Endothelial cell of umbilical vein (primary cell): ENCODE measurements at regions not wholly inside any gene's neighbourhood (a gene's known extent, or its start where the extent isn't known, plus 50 kb on each side); places are given as distances from the start of the nearest gene placed in this dataset.

ENCODE experiments used
- BruUV-seq: library from RNA; stranded (reverse); fragments of 400-500 nt; replicated peaks from 2 replicates; lab custom pipeline; 2021; lab: Mats Ljungman, UMichigan
- CTCF ChIA-PET: fragments of 300-600, 350-600 bp; sonication (Branson Sonifier 250); formaldehyde crosslinking; loops from one replicate; lab custom pipeline; 2021; ENCODE audit warnings: antibody characterized with exemption, inconsistent platforms; lab: Charles Lee
- POLR2A ChIA-PET: fragments of 300-600, 350-600 bp; sonication (Branson Sonifier 250); formaldehyde crosslinking; loops from one replicate; lab custom pipeline; 2021; ENCODE audit warnings: antibody characterized with exemption, inconsistent platforms; lab: Charles Lee
- DNase-seq: peaks from one replicate; pipeline ENCODE4 v3.0.0-alpha.2; 2011; ENCODE audit warnings: low read depth, low spot score
- FAIRE-seq: peaks from 2 replicates; lab custom pipeline; 2011; peaks lifted over from hg19 to GRCh38; lab: Jason Lieb, UNC
- H2AFZ ChIP-seq: 2 replicates; pipeline ENCODE4 v1.6.0; 2012; ENCODE audit warnings: low read depth, low read length, control low read depth, inconsistent platforms
- H3K27ac ChIP-seq: 2 replicates; pipeline ENCODE4 v1.5.1; 2011; ENCODE audit warnings: low read depth, mild to moderate bottlenecking, control low read depth, low read length, moderate library complexity; ENCODE audit not compliant: insufficient read depth
- H3K27me3 ChIP-seq, 2 experiments: 2 replicates each; pipeline versions ENCODE4 v1.6.0 to v1.6.1; 2011; ENCODE audit warnings: low read length in 2 of 2, mixed read lengths in 1 of 2; ENCODE audit not compliant: control insufficient read depth in 2 of 2, insufficient read depth in 2 of 2
- H3K36me3 ChIP-seq, 2 experiments: 2 replicates in 1 of 2; 3 replicates in 1 of 2; pipeline ENCODE4 v1.5.1; 2011; ENCODE audit warnings: low read length in 2 of 2, mild to moderate bottlenecking in 1 of 2, moderate library complexity in 1 of 2; ENCODE audit not compliant: control insufficient read depth in 2 of 2, insufficient read depth in 2 of 2; ENCODE audit errors: extremely low read depth in 1 of 2
- H3K4me1 ChIP-seq: 3 replicates; pipeline ENCODE4 v1.5.1; 2011; ENCODE audit warnings: mild to moderate bottlenecking, low read length; ENCODE audit not compliant: control insufficient read depth, insufficient read depth; ENCODE audit errors: extremely low read depth
- H3K4me2 ChIP-seq: 2 replicates; pipeline ENCODE4 v1.6.1; 2011; ENCODE audit warnings: low read length, control low read depth, mixed read lengths; ENCODE audit not compliant: insufficient read depth
- H3K4me3 ChIP-seq, 3 experiments: fragments of 200-600 bp in 1 of 3; sonication (generic), shearing (Covaris generic) in 1 of 3; replicated peaks in 1 of 3; 2 replicates each; pipeline ENCODE4 v1.5.1; 2011 to 2016; ENCODE audit warnings: control low read depth in 3 of 3, low read length in 3 of 3, mild to moderate bottlenecking in 2 of 3, inconsistent platforms in 1 of 3, low read depth in 1 of 3, moderate library complexity in 1 of 3; ENCODE audit not compliant: insufficient read depth in 1 of 3
- H3K79me2 ChIP-seq: 2 replicates; pipeline ENCODE4 v1.6.0; 2012; ENCODE audit warnings: low read length, inconsistent platforms; ENCODE audit not compliant: control insufficient read depth, insufficient read depth
- H3K9ac ChIP-seq: replicated peaks from 2 replicates; pipeline ENCODE3; 2011; ENCODE audit warnings: low read length, control low read depth; ENCODE audit not compliant: insufficient read depth; ENCODE audit errors: extremely low read depth
- H3K9me1 ChIP-seq: replicated peaks from 3 replicates; pipeline ENCODE4 v1.6.0; 2011; ENCODE audit warnings: mild to moderate bottlenecking, low read length; ENCODE audit not compliant: control insufficient read depth, insufficient read depth; ENCODE audit errors: extremely low read depth
- H3K9me3 ChIP-seq: replicated peaks from 2 replicates; pipeline ENCODE4 v1.5.1; 2012; ENCODE audit warnings: low read length, inconsistent platforms; ENCODE audit not compliant: control insufficient read depth, insufficient read depth
- H4K20me1 ChIP-seq: replicated peaks from 2 replicates; pipeline ENCODE3; 2011; ENCODE audit warnings: mild to moderate bottlenecking, low read length; ENCODE audit not compliant: control insufficient read depth, insufficient read depth; ENCODE audit errors: extremely low read depth
- EZH2 ChIP-seq: IDR thresholded peaks from 2 replicates; pipeline ENCODE4 v1.6.1; 2012; ENCODE audit warnings: borderline replicate concordance, low read depth, mild to moderate bottlenecking, moderate library complexity, low read length, inconsistent platforms; ENCODE audit not compliant: severe bottlenecking
- FOS ChIP-seq: IDR thresholded peaks from 2 replicates; pipeline ENCODE4 v1.6.1; 2011; ENCODE audit warnings: mild to moderate bottlenecking, low read length, moderate library complexity, borderline replicate concordance; ENCODE audit not compliant: insufficient read depth
- GATA2 ChIP-seq: IDR thresholded peaks from 2 replicates; pipeline ENCODE4 v1.7.0; 2011; ENCODE audit warnings: low read depth, mild to moderate bottlenecking, moderate library complexity, mixed read lengths, low read length; ENCODE audit not compliant: insufficient read length, insufficient read depth
- MYC ChIP-seq: IDR thresholded peaks from one replicate; pipeline ENCODE4 v1.6.1; 2011; ENCODE audit warnings: mild to moderate bottlenecking, low read depth, low read length
- POLR2A ChIP-seq: IDR thresholded peaks from 2 replicates; pipeline ENCODE4 v1.6.1; 2012; ENCODE audit warnings: low read depth, mild to moderate bottlenecking, control low read depth, low read length
- POLR2AphosphoS5 ChIP-seq: IDR thresholded peaks from 2 replicates; pipeline ENCODE4 v1.6.1; 2012; ENCODE audit warnings: low read depth, mild to moderate bottlenecking, control low read depth, low read length, moderate library complexity; ENCODE audit not compliant: insufficient read depth
- dilution Hi-C: fragments of 300-500 bp; cut with MboI; formaldehyde crosslinking; loops from one replicate; pipeline ENCODE4 v1.15.0; 2019; ENCODE audit warnings: low sequenced_read_pairs; ENCODE audit not compliant: extremely low pct_ligation_motif_present
- intact Hi-C: fragments of 100-400 bp; cut with micrococcal nuclease; formaldehyde crosslinking; loops from one replicate; pipeline ENCODE4 v1.10.0; 2022
- TF ChIP-seq, protein P1 (sequence below), 2 donors: IDR thresholded peaks; 1 replicate in 1 of 2; 2 replicates in 1 of 2; pipeline ENCODE4 v1.5.1; 2011; ENCODE audit warnings: low read length in 2 of 2, mild to moderate bottlenecking in 2 of 2, moderate library complexity in 2 of 2, control low read depth in 1 of 2, inconsistent platforms in 1 of 2, low read depth in 1 of 2; ENCODE audit not compliant: insufficient read depth in 1 of 2; ENCODE audit errors: extremely low read depth in 1 of 2
- TF ChIP-seq, protein P2 (sequence below): IDR thresholded peaks from 2 replicates; pipeline ENCODE4 v1.6.1; 2011; ENCODE audit not compliant: insufficient read depth, insufficient read length

DNA sequence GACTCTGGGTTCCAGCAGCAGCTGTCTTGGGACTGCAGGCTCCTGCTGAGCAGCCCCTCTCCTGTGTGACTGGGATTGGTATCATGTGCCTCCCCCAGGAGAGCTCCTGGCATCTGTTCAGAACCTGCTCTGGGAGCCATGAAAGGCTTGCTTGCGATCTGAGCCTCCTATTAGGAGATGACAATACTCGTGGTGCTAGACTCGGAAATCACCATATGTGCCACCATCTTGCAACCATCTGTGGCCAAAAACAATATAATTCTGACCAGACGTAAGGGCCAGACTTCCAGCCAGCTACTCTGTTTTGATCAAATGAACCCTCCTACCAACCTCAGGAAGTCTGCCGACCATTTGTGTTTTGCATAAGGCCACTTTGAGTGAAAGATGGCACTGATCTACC, 484.7 kb downstream of the IRS2 start:
- TF ChIP-seq POLR2A (no peak), EZH2 (no peak), GATA2 (no peak), MYC (no peak), POLR2AphosphoS5 (no peak), FOS (no peak)
- TF ChIP-seq, protein P1, sequence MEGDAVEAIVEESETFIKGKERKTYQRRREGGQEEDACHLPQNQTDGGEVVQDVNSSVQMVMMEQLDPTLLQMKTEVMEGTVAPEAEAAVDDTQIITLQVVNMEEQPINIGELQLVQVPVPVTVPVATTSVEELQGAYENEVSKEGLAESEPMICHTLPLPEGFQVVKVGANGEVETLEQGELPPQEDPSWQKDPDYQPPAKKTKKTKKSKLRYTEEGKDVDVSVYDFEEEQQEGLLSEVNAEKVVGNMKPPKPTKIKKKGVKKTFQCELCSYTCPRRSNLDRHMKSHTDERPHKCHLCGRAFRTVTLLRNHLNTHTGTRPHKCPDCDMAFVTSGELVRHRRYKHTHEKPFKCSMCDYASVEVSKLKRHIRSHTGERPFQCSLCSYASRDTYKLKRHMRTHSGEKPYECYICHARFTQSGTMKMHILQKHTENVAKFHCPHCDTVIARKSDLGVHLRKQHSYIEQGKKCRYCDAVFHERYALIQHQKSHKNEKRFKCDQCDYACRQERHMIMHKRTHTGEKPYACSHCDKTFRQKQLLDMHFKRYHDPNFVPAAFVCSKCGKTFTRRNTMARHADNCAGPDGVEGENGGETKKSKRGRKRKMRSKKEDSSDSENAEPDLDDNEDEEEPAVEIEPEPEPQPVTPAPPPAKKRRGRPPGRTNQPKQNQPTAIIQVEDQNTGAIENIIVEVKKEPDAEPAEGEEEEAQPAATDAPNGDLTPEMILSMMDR (IDR thresholded peaks at IDR 0.05; ENCODE audit: extremely low read depth in 1 of 2, insufficient read depth in 1 of 2, low read depth in 1 of 2, low read length in 2 of 2) = no peak
- TF ChIP-seq, protein P2, sequence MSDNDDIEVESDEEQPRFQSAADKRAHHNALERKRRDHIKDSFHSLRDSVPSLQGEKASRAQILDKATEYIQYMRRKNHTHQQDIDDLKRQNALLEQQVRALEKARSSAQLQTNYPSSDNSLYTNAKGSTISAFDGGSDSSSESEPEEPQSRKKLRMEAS = no peak
- H2AFZ ChIP-seq = no peak overlapping the region
- no peak overlapping the region for H3K4me3 ChIP-seq
- H3K4me1 ChIP-seq = no peaks in the 10 kb centered on the region
- dilution Hi-C loops (no loop called here), intact Hi-C loops (no loop called here)
- no peaks in the 10 kb centered on the region for H3K79me2 ChIP-seq
- BruUV-seq = no TSS peak
- no peaks in the 10 kb centered on the region for H3K9me3 ChIP-seq
- ChIA-PET CTCF (no interaction called here), POLR2A (no interaction called here)
- H4K20me1 ChIP-seq = no peaks in the 10 kb centered on the region
- no peaks in the 10 kb centered on the region for H3K27me3 ChIP-seq
- no peak overlapping the region for H3K27ac ChIP-seq
- DNase-seq = no peak
- FAIRE-seq = no peak
- no peak overlapping the region for H3K9ac ChIP-seq
- H3K4me2 ChIP-seq = no peak overlapping the region
- no peaks in the 10 kb centered on the region for H3K9me1 ChIP-seq
- no peaks in the 10 kb centered on the region for H3K36me3 ChIP-seq
